H9 (cell line): ENCODE measurements at regions not wholly inside any gene's neighbourhood (a gene's known extent, or its start where the extent isn't known, plus 50 kb on each side); places are given as distances from the start of the nearest gene placed in this dataset.

Experiments
- DNase-seq: peaks from one replicate; pipeline ENCODE4 v3.0.0-alpha.2; 2017
- H2AFZ ChIP-seq: one replicate; pipeline ENCODE4 v1.6.1; 2013; ENCODE audit warnings: mild to moderate bottlenecking, low read length, control low read depth, moderate library complexity
- H2AK5ac ChIP-seq: 2 replicates; pipeline ENCODE4 v1.6.1; 2013; ENCODE audit warnings: low read length, control low read depth, mixed read lengths; ENCODE audit not compliant: insufficient read length
- H2BK120ac ChIP-seq: one replicate; pipeline ENCODE4 v1.6.1; 2013; ENCODE audit warnings: low read depth, mild to moderate bottlenecking, low read length, control low read depth, inconsistent platforms; ENCODE audit not compliant: poor library complexity, severe bottlenecking
- H2BK12ac ChIP-seq: 2 replicates; pipeline ENCODE4 v1.6.1; 2013; ENCODE audit warnings: low read length, control low read depth, mixed read lengths, low read depth; ENCODE audit not compliant: insufficient read length
- H2BK15ac ChIP-seq: 2 replicates; pipeline ENCODE4 v1.6.1; 2013; ENCODE audit warnings: low read depth, low read length, control low read depth
- H2BK20ac ChIP-seq: one replicate; pipeline ENCODE4 v1.6.1; 2013; ENCODE audit warnings: low read depth, mild to moderate bottlenecking, low read length, control low read depth, inconsistent platforms; ENCODE audit not compliant: poor library complexity, severe bottlenecking
- H2BK5ac ChIP-seq: 2 replicates; pipeline ENCODE4 v1.6.1; 2013; ENCODE audit warnings: low read length, control low read depth, mixed read lengths; ENCODE audit not compliant: insufficient read length
- H3K14ac ChIP-seq: 2 replicates; pipeline ENCODE4 v1.6.1; 2013; ENCODE audit warnings: low read length, control low read depth; ENCODE audit not compliant: insufficient read depth
- H3K18ac ChIP-seq: 2 replicates; pipeline ENCODE4 v1.6.1; 2013; ENCODE audit warnings: low read depth, mild to moderate bottlenecking, mixed read lengths, low read length, control low read depth; ENCODE audit not compliant: insufficient read length
- H3K23ac ChIP-seq: 2 replicates; pipeline ENCODE4 v1.6.1; 2013; ENCODE audit warnings: low read length, control low read depth, mixed read lengths, low read depth; ENCODE audit not compliant: insufficient read length
- H3K23me2 ChIP-seq: 2 replicates; pipeline ENCODE4 v1.6.1; 2013; ENCODE audit warnings: low read depth, mild to moderate bottlenecking, mixed read lengths, low read length, control low read depth; ENCODE audit not compliant: insufficient read length, poor library complexity, severe bottlenecking
- H3K27ac ChIP-seq: 2 replicates; pipeline ENCODE4 v1.5.1; 2013; ENCODE audit warnings: low read length, control low read depth, mixed read lengths, low read depth; ENCODE audit not compliant: insufficient read length
- H3K27me3 ChIP-seq: 2 replicates; pipeline ENCODE4 v1.6.1; 2013; ENCODE audit warnings: low read length, control low read depth, inconsistent platforms; ENCODE audit not compliant: insufficient read depth
- H3K4ac ChIP-seq: 2 replicates; pipeline ENCODE4 v1.6.1; 2013; ENCODE audit warnings: low read depth, mild to moderate bottlenecking, control low read depth, inconsistent platforms, low read length, moderate library complexity
- H3K4me1 ChIP-seq: 2 replicates; pipeline ENCODE4 v1.6.1; 2013; ENCODE audit warnings: low read length, control low read depth, inconsistent platforms; ENCODE audit not compliant: insufficient read depth
- H3K4me2 ChIP-seq: 2 replicates; pipeline ENCODE4 v1.6.1; 2013; ENCODE audit warnings: low read length, control low read depth, mixed read lengths; ENCODE audit not compliant: insufficient read length, insufficient read depth
- H3K56ac ChIP-seq: 2 replicates; pipeline ENCODE4 v1.6.1; 2013; ENCODE audit warnings: low read depth, mild to moderate bottlenecking, mixed read lengths, low read length, control low read depth; ENCODE audit not compliant: insufficient read length
- H3K79me1 ChIP-seq: 2 replicates; pipeline ENCODE4 v1.6.1; 2013; ENCODE audit warnings: low read depth, mild to moderate bottlenecking, moderate library complexity, low read length, control low read depth, inconsistent platforms; ENCODE audit not compliant: insufficient read depth, poor library complexity, severe bottlenecking
- H3K79me2 ChIP-seq: 2 replicates; pipeline ENCODE4 v1.6.1; 2013; ENCODE audit warnings: low read length, control low read depth, inconsistent platforms; ENCODE audit not compliant: insufficient read depth
- H3K9ac ChIP-seq: 2 replicates; pipeline ENCODE4 v1.6.1; 2013; ENCODE audit warnings: low read length, control low read depth, mixed read lengths; ENCODE audit not compliant: insufficient read length; ENCODE audit errors: extremely low read depth
- H3K9me3 ChIP-seq: one replicate; pipeline ENCODE4 v1.6.1; 2013; ENCODE audit warnings: low read depth, low read length, inconsistent platforms; ENCODE audit not compliant: control insufficient read depth
- H3T11ph ChIP-seq: one replicate; pipeline ENCODE4 v1.6.1; 2013; ENCODE audit warnings: mild to moderate bottlenecking, low read length, control low read depth, inconsistent platforms
- H4K20me1 ChIP-seq: one replicate; pipeline ENCODE4 v1.6.1; 2013; ENCODE audit not compliant: control insufficient read depth, insufficient read length, insufficient read depth
- H4K5ac ChIP-seq: 2 replicates; pipeline ENCODE4 v1.6.1; 2013; ENCODE audit warnings: low read depth, mild to moderate bottlenecking, mixed read lengths, low read length, control low read depth; ENCODE audit not compliant: insufficient read length
- H4K8ac ChIP-seq: replicated peaks from 2 replicates; pipeline ENCODE4 v1.6.1; 2013; ENCODE audit warnings: low read length, control low read depth, mixed read lengths, low read depth; ENCODE audit not compliant: insufficient read length
- H4K91ac ChIP-seq: 2 replicates; pipeline ENCODE4 v1.6.1; 2013; ENCODE audit warnings: low read depth, mild to moderate bottlenecking, moderate library complexity, mixed read lengths, low read length, control low read depth; ENCODE audit not compliant: insufficient read length
- H3K27ac Mint-ChIP-seq, 3 experiments: 2 replicates in 2 of 3; 3 replicates in 1 of 3; pipeline ENCODE4 v1.8.0; 2020 to 2021; ENCODE audit warnings: mixed read lengths in 3 of 3, mild to moderate bottlenecking in 1 of 3, moderate library complexity in 1 of 3
- H3K27me3 Mint-ChIP-seq: 2 replicates; pipeline ENCODE4 v1.8.0; 2021; ENCODE audit warnings: low read depth, mild to moderate bottlenecking, moderate library complexity, mixed read lengths
- H3K36me3 Mint-ChIP-seq, 3 experiments: 2 replicates in 2 of 3; 3 replicates in 1 of 3; pipeline ENCODE4 v1.8.0; 2020 to 2021; ENCODE audit warnings: low read depth in 3 of 3, mixed read lengths in 3 of 3; ENCODE audit not compliant: insufficient read depth in 1 of 3
- H3K4me1 Mint-ChIP-seq, 2 experiments: 2 replicates each; pipeline ENCODE4 v1.8.0; 2020; ENCODE audit warnings: mixed read lengths in 2 of 2
- H3K4me3 Mint-ChIP-seq, 2 experiments: 2 replicates in 1 of 2; 3 replicates in 1 of 2; pipeline ENCODE4 v1.8.0; 2020 to 2021; ENCODE audit warnings: mild to moderate bottlenecking in 2 of 2, mixed read lengths in 2 of 2, moderate library complexity in 1 of 2
- H3K9me3 Mint-ChIP-seq, 2 experiments: 2 replicates in 1 of 2; 3 replicates in 1 of 2; pipeline ENCODE4 v1.8.0; 2020; ENCODE audit warnings: mild to moderate bottlenecking in 2 of 2, mixed read lengths in 2 of 2, moderate library complexity in 1 of 2
- CTCF ChIP-seq: fragments of 200-600 bp; sonication (generic); conservative IDR thresholded peaks from 3 replicates; pipeline ENCODE4 v1.8.0; 2021; ENCODE audit warnings: antibody characterized with exemption, mild to moderate bottlenecking
- WGBS: extraction: QIAGEN DNeasy Blood & Tissue Kit; methylation state at CpG from one replicate; pipeline ENCODE4 v1.1.7; 2013; ENCODE audit warnings: missing lambda C conversion rate, low lambda C conversion rate, mixed read lengths; ENCODE audit not compliant: insufficient read length; ENCODE audit errors: extremely low coverage; 5-methylcytosine and 5-hydroxymethylcytosine counted together

GRCh38 chrX:68915778-68916177 lies 87.0 kb downstream of the EFNB1 start:
- Mint-ChIP-seq H3K4me1 (peaks cover 16 to 43% of the 10 kb centered on the region in 2 experiments), H3K36me3 (peaks cover 0 to 2% (median 0%) of the 10 kb centered on the region in 3 experiments; a peak in 2 of 7 replicates), H3K27ac (no peak overlapping the region), H3K4me3 (no peak overlapping the region), H3K27me3 (peaks cover 13% of the 10 kb centered on the region), H3K9me3 (peaks cover 68 to 80% of the 10 kb centered on the region in 2 experiments)
- H2BK12ac ChIP-seq: no peak overlapping the region
- H4K20me1 ChIP-seq: no peaks in the 10 kb centered on the region
- no peak overlapping the region for H3K18ac ChIP-seq
- H3K14ac ChIP-seq: no peak overlapping the region
- no peak overlapping the region for H3K4me2 ChIP-seq
- no peak overlapping the region for H2AK5ac ChIP-seq
- H4K5ac ChIP-seq: no peak overlapping the region
- DNase-seq: no peak
- no peak overlapping the region for H4K91ac ChIP-seq
- H3K27me3 ChIP-seq: peaks cover 3% of the 10 kb centered on the region; the same call in 1 of the 2 replicates
- H3K79me2 ChIP-seq: no peaks in the 10 kb centered on the region
- H4K8ac ChIP-seq: no peak overlapping the region
- H3K4me1 ChIP-seq: peaks cover 8% of the 10 kb centered on the region; the same call in 1 of the 2 replicates
- no peak overlapping the region for H2BK20ac ChIP-seq
- H2BK5ac ChIP-seq: no peak overlapping the region
- no peak overlapping the region for H3K56ac ChIP-seq
- no peak overlapping the region for H3K23ac ChIP-seq
- H2AFZ ChIP-seq: no peak overlapping the region
- no peak overlapping the region for H3K9ac ChIP-seq
- no peaks in the 10 kb centered on the region for H3K79me1 ChIP-seq
- no peaks in the 10 kb centered on the region for H3K9me3 ChIP-seq
- H3K27ac ChIP-seq: no peak overlapping the region
- H2BK120ac ChIP-seq: no peak overlapping the region
- H3K4ac ChIP-seq: no peak overlapping the region
- no peak for TF ChIP-seq CTCF
- WGBS: no CpG with 5 or more reads among the region's 2 CpGs
- H3T11ph ChIP-seq: no peak overlapping the region
- no peaks in the 10 kb centered on the region for H3K23me2 ChIP-seq
- no peak overlapping the region for H2BK15ac ChIP-seq
